ENCODE measurements at regions not wholly inside any gene's neighbourhood (a gene's known extent, or its start where the extent isn't known, plus 50 kb on each side); places are given as distances from the start of the nearest gene placed in this dataset.

DNA sequence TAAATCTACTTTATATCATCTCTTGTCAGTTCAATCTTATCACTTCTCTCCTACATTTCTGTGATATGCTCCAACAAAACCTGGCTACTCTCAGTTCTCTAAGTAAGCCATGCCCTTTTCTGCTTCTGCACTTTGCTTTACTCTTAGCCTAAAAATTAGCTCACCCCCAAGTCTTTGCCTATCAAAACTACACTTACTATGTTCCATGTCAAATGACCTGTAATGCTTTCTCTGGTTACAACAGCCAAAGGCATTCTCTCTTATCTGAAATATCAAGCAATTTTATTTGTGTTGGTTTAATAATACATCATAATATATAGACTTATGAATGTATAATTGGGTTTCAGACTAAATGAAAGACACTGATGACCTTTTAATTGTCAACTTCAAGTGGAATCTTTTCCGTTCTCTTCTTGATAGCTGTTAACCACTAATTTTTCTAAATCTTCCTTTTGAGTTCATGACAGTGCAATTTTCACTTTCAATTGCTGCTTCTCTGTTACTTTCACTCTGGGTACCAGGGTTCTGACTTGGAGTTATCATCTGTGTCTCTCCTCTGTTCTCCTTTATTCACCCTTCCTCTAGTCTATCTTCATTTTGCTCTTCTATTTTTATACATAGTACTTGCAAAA lies 619.0 kb upstream of the GOLIM4 start:
- no peak overlapping the region for H2BK5ac ChIP-seq (ENCODE audit: low read depth, low read length, poor library complexity, severe bottlenecking)
- no peaks in the 10 kb centered on the region for H3K9me3 ChIP-seq (ENCODE audit: control insufficient read depth, insufficient read depth, low read length)
- H2AK5ac ChIP-seq (ENCODE audit: low read depth, low read length), result no peak overlapping the region
- H3K4me1 ChIP-seq (ENCODE audit: control insufficient read depth, insufficient read depth, low read length), result no peaks in the 10 kb centered on the region
- DNase-seq, result no peak
- no peaks in the 10 kb centered on the region for H4K20me1 ChIP-seq (ENCODE audit: insufficient read depth, low read length)
- no peak overlapping the region for H3K56ac ChIP-seq (ENCODE audit: extremely low read depth, insufficient read depth, low read length)
- H3K27me3 ChIP-seq (ENCODE audit: control insufficient read depth, insufficient read depth, low read length), result no peaks in the 10 kb centered on the region
- no peaks in the 10 kb centered on the region for H3K36me3 ChIP-seq (ENCODE audit: control insufficient read depth, insufficient read depth, low read length)
- no peak overlapping the region for H2BK120ac ChIP-seq (ENCODE audit: low read depth, low read length)
- ChIA-PET CTCF (no interaction called here), POLR2A (ENCODE audit: unreplicated experiment) (no interaction called here)
- H4K5ac ChIP-seq (ENCODE audit: low read depth, low read length), result no peak overlapping the region
- TF ChIP-seq NFE2L2 (IDR thresholded peaks at IDR 0.05; ENCODE audit: low read depth, low read length) (no peak), FOS (IDR thresholded peaks at IDR 0.05; ENCODE audit: low read depth, low read length) (no peak), RFX5 (IDR thresholded peaks at IDR 0.05; ENCODE audit: low read depth, low read length) (no peak)
- no peak overlapping the region for H3K4ac ChIP-seq (ENCODE audit: low read depth, low read length)
- dilution Hi-C loops (cut with HindIII; ENCODE audit: low sequenced_read_pairs, unreplicated experiment), result no loop called here
- 100% methylated on average over 1 of the region's 1 CpG; no CpG with 5 or more reads in 1 of the 2 experiments for WGBS, 2 experiments (ENCODE audit: extremely low coverage in 2 of 2, insufficient read length in 1 of 2)
- no peak overlapping the region for H4K91ac ChIP-seq (ENCODE audit: insufficient read depth, low read depth, low read length)
- H3K14ac ChIP-seq (replicated peaks; ENCODE audit: low read depth, low read length), result no peak overlapping the region
- no peak for ATAC-seq (ENCODE audit: low read depth)
- no peak overlapping the region for H3K4me3 ChIP-seq (ENCODE audit: insufficient read depth, low read depth, low read length)
- no peak overlapping the region for H4K8ac ChIP-seq (ENCODE audit: low read depth in 2 of 2, low read length in 2 of 2)
- no peak overlapping the region for H2AK9ac ChIP-seq (replicated peaks; ENCODE audit: low read depth, low read length, poor library complexity)
- H3K27ac ChIP-seq (ENCODE audit: insufficient read depth, low read length), result no peak overlapping the region
- no peaks in the 10 kb centered on the region for H3K9me1 ChIP-seq (ENCODE audit: insufficient read depth, low read length)
- H3K18ac ChIP-seq (ENCODE audit: low read depth, low read length), result no peak overlapping the region
- H2AFZ ChIP-seq (replicated peaks; ENCODE audit: low read length, poor library complexity), result no peak overlapping the region
- no peak overlapping the region for H2BK15ac ChIP-seq (ENCODE audit: low read depth, low read length)
- no peak overlapping the region for H3K9ac ChIP-seq (ENCODE audit: low read depth, low read length)
- no peak overlapping the region for H2BK20ac ChIP-seq (ENCODE audit: low read depth, low read length)
- no peak overlapping the region for H3K4me2 ChIP-seq (ENCODE audit: low read depth, low read length)
- intact Hi-C loops (cut with micrococcal nuclease), result no loop called here
- no peak overlapping the region for H3K23ac ChIP-seq (ENCODE audit: low read depth, low read length)
- H3K79me1 ChIP-seq (ENCODE audit: low read depth in 1 of 2, low read length in 2 of 2), result no peaks in the 10 kb centered on the region
- BruUV-seq (replicated peaks), result no TSS peak
- in situ Hi-C loops (cut with MboI; ENCODE audit: low sequenced_read_pairs), result no loop called here
